Sigmoid colon (tissue), 6 donors: ENCODE measurements at regions not wholly inside any gene's neighbourhood (a gene's known extent, or its start where the extent isn't known, plus 50 kb on each side); places are given as distances from the start of the nearest gene placed in this dataset.

Experiments used
- DNase-seq: peaks from one replicate; pipeline ENCODE4 v3.0.0-alpha.2; 2019
- H3K27ac ChIP-seq, 4 donors: fragments of 200-600 bp; sonication (generic); one replicate each; pipeline ENCODE4 v1.5.1; 2016 to 2019; ENCODE audit warnings: mild to moderate bottlenecking in 1 of 4
- H3K27me3 ChIP-seq, 3 donors: fragments of 200-600 bp; sonication (generic); one replicate each; pipeline ENCODE4 v1.5.1; 2019; ENCODE audit warnings: mild to moderate bottlenecking in 1 of 3
- H3K36me3 ChIP-seq, 4 donors: fragments of 200-600 bp; sonication (generic); one replicate each; pipeline ENCODE4 v1.5.1; 2016 to 2019
- H3K4me1 ChIP-seq, 4 donors: fragments of 200-600 bp; sonication (generic); one replicate each; pipeline ENCODE4 v1.5.1; 2017 to 2019
- H3K4me3 ChIP-seq, 4 donors: fragments of 200-600 bp; sonication (generic); one replicate each; pipeline ENCODE4 v1.5.1; 2017 to 2019; ENCODE audit warnings: mild to moderate bottlenecking in 2 of 4, moderate library complexity in 1 of 4
- H3K9me3 ChIP-seq, 4 donors: fragments of 200-600 bp in 3 of 4; sonication (generic) in 3 of 4; one replicate each; pipeline versions ENCODE4 v1.5.1 to v1.6.1; 2013 to 2019
- EP300 ChIP-seq, 4 donors: sonication (generic); formaldehyde crosslinking; IDR thresholded peaks; one replicate each; pipeline ENCODE4 v1.6.1; 2017; ENCODE audit warnings: antibody characterized with exemption in 4 of 4
- POLR2A ChIP-seq, 2 donors: fragments of 450-650 bp; IDR thresholded peaks; one replicate each; pipeline ENCODE4 v1.6.1; 2016; ENCODE audit warnings: antibody characterized with exemption in 2 of 2, mild to moderate bottlenecking in 2 of 2, moderate library complexity in 2 of 2
- POLR2AphosphoS5 ChIP-seq, 4 donors: sonication (generic); formaldehyde crosslinking; IDR thresholded peaks; one replicate each; pipeline ENCODE4 v1.6.1; 2017; ENCODE audit warnings: antibody characterized with exemption in 4 of 4
- WGBS, 2 donors: extraction: QIAGEN DNeasy Blood & Tissue Kit; methylation state at CpG; one replicate each; pipeline ENCODE4 v1.1.7; 2013; 5-methylcytosine and 5-hydroxymethylcytosine counted together
- intact Hi-C: fragments of 100-400 bp; cut with DNase I; formaldehyde crosslinking; loops from one replicate; pipeline ENCODE4 v1.15.1; 2023
- TF ChIP-seq, protein P1 (sequence below), 4 experiments: fragments of 450-650 bp in 3 of 4; fragments of 200-600 bp in 1 of 4; IDR thresholded peaks; one replicate each; pipeline ENCODE4 v1.5.1; 2016 to 2019; ENCODE audit warnings: antibody characterized with exemption in 4 of 4, mild to moderate bottlenecking in 3 of 4, moderate library complexity in 2 of 4
- donor health status: healthy with polysubstance abuse.
- donor health status: healthy.

DNA sequence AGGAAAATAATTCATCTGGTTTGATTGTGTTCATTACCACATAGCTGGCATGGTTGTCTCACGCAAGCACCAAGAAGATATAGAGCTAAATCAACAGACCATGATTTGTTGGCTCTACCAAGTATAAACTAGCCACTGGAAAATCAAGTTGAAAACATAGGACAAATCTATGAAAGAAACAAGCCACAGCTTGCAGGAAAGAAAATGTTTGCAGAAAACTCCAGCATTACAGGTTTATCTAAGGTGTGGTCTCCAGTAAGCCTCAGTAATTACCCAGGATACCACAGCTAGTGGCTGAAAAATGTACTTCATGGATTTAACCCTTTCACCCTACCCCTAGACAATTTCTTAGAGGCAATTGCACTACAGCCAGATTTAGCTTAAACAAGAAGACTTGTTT, 340.6 kb downstream of the SOX2 start:
- no peaks in the 10 kb centered on the region for H3K9me3 ChIP-seq
- H3K4me1 ChIP-seq, result no peaks in the 10 kb centered on the region
- H3K27ac ChIP-seq, result no peak overlapping the region
- TF ChIP-seq EP300 (IDR thresholded peaks at IDR 0.05), result no peak
- H3K27me3 ChIP-seq, result no peaks in the 10 kb centered on the region
- intact Hi-C loops, result no loop called here
- 30 to 73% methylated on average over 1 of the region's 1 CpG for WGBS, 2 donors
- no peak for DNase-seq
- H3K36me3 ChIP-seq, result no peaks in the 10 kb centered on the region
- no peak overlapping the region for H3K4me3 ChIP-seq

DNA sequence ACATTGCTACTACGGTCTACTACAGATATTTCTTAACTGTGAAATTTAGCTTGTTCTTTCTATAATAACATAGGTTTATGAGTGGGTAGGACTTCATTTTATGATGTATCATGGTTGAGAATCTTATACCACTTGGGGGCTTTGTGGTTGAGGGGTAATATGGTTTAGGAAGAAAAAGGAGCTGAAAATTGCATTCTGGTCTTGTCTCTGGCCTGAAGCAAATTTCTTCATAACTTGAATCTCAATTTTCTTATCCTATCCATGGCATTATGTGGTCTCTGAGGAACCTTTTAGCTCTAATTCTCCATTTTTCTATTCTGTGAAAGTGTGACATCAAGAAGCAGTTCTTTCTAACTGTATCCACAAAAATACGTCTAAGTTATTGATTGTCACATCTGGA, 341.0 kb downstream of the SOX2 start:
- Histone ChIP-seq H3K27ac (no peak overlapping the region), H3K4me3 (no peak overlapping the region), H3K27me3 (no peaks in the 10 kb centered on the region), H3K36me3 (no peaks in the 10 kb centered on the region), H3K4me1 (no peaks in the 10 kb centered on the region), H3K9me3 (no peaks in the 10 kb centered on the region)
- 72 to 87% methylated on average over 2 of the region's 2 CpGs for whole genome bisulfite sequencing, 2 donors
- no peak for TF ChIP-seq POLR2AphosphoS5 (IDR thresholded peaks at IDR 0.05)
- TF ChIP-seq EP300 (IDR thresholded peaks at IDR 0.05), result no peak
- no peak for TF ChIP-seq POLR2A (IDR thresholded peaks at IDR 0.05)
- TF ChIP-seq, protein P1, sequence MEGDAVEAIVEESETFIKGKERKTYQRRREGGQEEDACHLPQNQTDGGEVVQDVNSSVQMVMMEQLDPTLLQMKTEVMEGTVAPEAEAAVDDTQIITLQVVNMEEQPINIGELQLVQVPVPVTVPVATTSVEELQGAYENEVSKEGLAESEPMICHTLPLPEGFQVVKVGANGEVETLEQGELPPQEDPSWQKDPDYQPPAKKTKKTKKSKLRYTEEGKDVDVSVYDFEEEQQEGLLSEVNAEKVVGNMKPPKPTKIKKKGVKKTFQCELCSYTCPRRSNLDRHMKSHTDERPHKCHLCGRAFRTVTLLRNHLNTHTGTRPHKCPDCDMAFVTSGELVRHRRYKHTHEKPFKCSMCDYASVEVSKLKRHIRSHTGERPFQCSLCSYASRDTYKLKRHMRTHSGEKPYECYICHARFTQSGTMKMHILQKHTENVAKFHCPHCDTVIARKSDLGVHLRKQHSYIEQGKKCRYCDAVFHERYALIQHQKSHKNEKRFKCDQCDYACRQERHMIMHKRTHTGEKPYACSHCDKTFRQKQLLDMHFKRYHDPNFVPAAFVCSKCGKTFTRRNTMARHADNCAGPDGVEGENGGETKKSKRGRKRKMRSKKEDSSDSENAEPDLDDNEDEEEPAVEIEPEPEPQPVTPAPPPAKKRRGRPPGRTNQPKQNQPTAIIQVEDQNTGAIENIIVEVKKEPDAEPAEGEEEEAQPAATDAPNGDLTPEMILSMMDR (IDR thresholded peaks at IDR 0.05), result no peak
- intact Hi-C loops, result no loop called here
- DNase-seq, result no peak

- WGBS, 2 donors, result 59 to 81% methylated on average over 1 of the region's 1 CpG
- H3K4me1 ChIP-seq, result no peaks in the 10 kb centered on the region
- TF ChIP-seq, protein P1 (IDR thresholded peaks at IDR 0.05), result no peak
- TF ChIP-seq POLR2A (IDR thresholded peaks at IDR 0.05) (no peak), EP300 (IDR thresholded peaks at IDR 0.05) (no peak), POLR2AphosphoS5 (IDR thresholded peaks at IDR 0.05) (no peak)
- no peaks in the 10 kb centered on the region for H3K9me3 ChIP-seq
- intact Hi-C loops, result no loop called here
- no peak for DNase-seq
- no peaks in the 10 kb centered on the region for H3K36me3 ChIP-seq
- H3K27me3 ChIP-seq, result no peaks in the 10 kb centered on the region
- H3K27ac ChIP-seq, result no peak overlapping the region
- no peak overlapping the region for H3K4me3 ChIP-seq
Measured at GRCh38 chr3:182058488-182058887, 346.8 kb downstream of the SOX2 start.

DNA sequence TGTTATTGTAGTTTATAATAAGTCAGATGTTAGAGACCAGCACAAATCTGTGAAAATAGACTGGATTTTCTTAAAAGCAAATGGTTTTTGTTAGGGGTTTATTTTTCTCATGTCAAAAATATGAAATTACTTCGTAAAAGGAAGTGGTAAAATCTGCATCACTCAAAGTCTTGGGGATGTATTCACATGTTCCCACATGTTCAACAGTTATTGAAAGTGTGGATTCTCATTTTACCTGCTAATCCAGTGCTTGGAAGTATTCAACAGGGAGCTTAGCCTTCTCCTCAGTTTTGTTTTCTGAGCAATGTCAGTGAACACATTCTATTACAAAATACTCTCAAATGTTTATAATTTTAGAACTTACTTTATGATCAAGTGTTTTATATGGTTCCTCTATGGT, 352.0 kb downstream of the SOX2 start:
- intact Hi-C loops, result no loop called here
- TF ChIP-seq EP300 (IDR thresholded peaks at IDR 0.05), result no peak
- TF ChIP-seq POLR2A (IDR thresholded peaks at IDR 0.05), result no peak
- TF ChIP-seq, protein P1 (IDR thresholded peaks at IDR 0.05), result no peak
- TF ChIP-seq POLR2AphosphoS5 (IDR thresholded peaks at IDR 0.05), result no peak
- H3K9me3 ChIP-seq, result no peaks in the 10 kb centered on the region
- H3K27ac ChIP-seq, result no peak overlapping the region
- H3K4me3 ChIP-seq, result no peak overlapping the region
- WGBS, 2 donors, result 46% methylated on average over 1 of the region's 1 CpG
- H3K4me1 ChIP-seq, result no peaks in the 10 kb centered on the region
- no peak for DNase-seq
- no peaks in the 10 kb centered on the region for H3K36me3 ChIP-seq
- H3K27me3 ChIP-seq, result no peaks in the 10 kb centered on the region

- TF ChIP-seq EP300 (IDR thresholded peaks at IDR 0.05) (no peak), POLR2AphosphoS5 (IDR thresholded peaks at IDR 0.05) (no peak), POLR2A (IDR thresholded peaks at IDR 0.05) (no peak)
- TF ChIP-seq, protein P1 (IDR thresholded peaks at IDR 0.05), result no peak
- Histone ChIP-seq H3K9me3 (no peaks in the 10 kb centered on the region), H3K4me1 (no peaks in the 10 kb centered on the region), H3K36me3 (no peaks in the 10 kb centered on the region), H3K27ac (no peak overlapping the region), H3K4me3 (no peak overlapping the region), H3K27me3 (no peaks in the 10 kb centered on the region)
- DNase-seq, result no peak
- WGBS, 2 donors, result 53 to 84% methylated on average over 4 of the region's 4 CpGs
- intact Hi-C loops, result no loop called here
Measured at GRCh38 chr3:182067423-182067822, 355.7 kb downstream of the SOX2 start.
